Lung (tissue), 11 donors: ENCODE measurements at regions not wholly inside any gene's neighbourhood (a gene's known extent, or its start where the extent isn't known, plus 50 kb on each side); places are given as distances from the start of the nearest gene placed in this dataset.

Experiments used
- ATAC-seq: fragments of 200-7000 bp; cut with Tn5 transposase; one replicate; pipeline ENCODE4 v1.9.1; 2020; ENCODE audit warnings: moderate number of reproducible peaks; ENCODE audit not compliant: insufficient read depth, low FRiP score
- DNase-seq, 3 donors: peaks; one replicate each; pipeline ENCODE4 v3.0.0-alpha.2; 2013 to 2017
- H3K27ac ChIP-seq, 2 donors: one replicate each; pipeline ENCODE4 v1.5.1; 2013; ENCODE audit warnings: mild to moderate bottlenecking in 2 of 2, moderate library complexity in 2 of 2, control low read depth in 1 of 2, inconsistent platforms in 1 of 2, low read depth in 1 of 2, low read length in 1 of 2
- H3K27me3 ChIP-seq, 3 donors: one replicate each; pipeline ENCODE4 v1.5.1; 2013; ENCODE audit warnings: low read length in 2 of 3; ENCODE audit not compliant: control insufficient read depth in 3 of 3, insufficient read depth in 3 of 3
- H3K36me3 ChIP-seq, 4 donors: one replicate each; pipeline ENCODE4 v1.5.1; 2013; ENCODE audit warnings: low read length in 4 of 4, mild to moderate bottlenecking in 1 of 4, moderate library complexity in 1 of 4; ENCODE audit not compliant: control insufficient read depth in 4 of 4, insufficient read depth in 4 of 4
- H3K4me1 ChIP-seq, 5 donors: one replicate each; pipeline ENCODE4 v1.5.1; 2013; ENCODE audit warnings: low read length in 5 of 5, mild to moderate bottlenecking in 2 of 5, moderate library complexity in 1 of 5; ENCODE audit not compliant: control insufficient read depth in 5 of 5, insufficient read depth in 5 of 5
- H3K4me3 ChIP-seq: one replicate; pipeline ENCODE4 v1.5.1; 2013; ENCODE audit warnings: mild to moderate bottlenecking, control low read depth, moderate library complexity
- H3K9ac ChIP-seq, 2 donors: one replicate each; pipeline ENCODE4 v1.5.1; 2013; ENCODE audit warnings: low read length in 2 of 2, control low read depth in 1 of 2; ENCODE audit not compliant: insufficient read depth in 1 of 2
- H3K9me3 ChIP-seq, 4 donors: one replicate each; pipeline ENCODE4 v1.5.1; 2013; ENCODE audit warnings: low read length in 3 of 4, mild to moderate bottlenecking in 1 of 4, moderate library complexity in 1 of 4; ENCODE audit not compliant: control insufficient read depth in 4 of 4, insufficient read depth in 3 of 4
- WGBS, 2 donors: extraction: QIAGEN DNeasy Blood & Tissue Kit; methylation state at CpG; one replicate each; pipeline ENCODE4 v1.1.7; 2013; 5-methylcytosine and 5-hydroxymethylcytosine counted together
- TF ChIP-seq, protein P1 (sequence below): IDR thresholded peaks from 2 replicates; pipeline ENCODE4 v1.5.1; 2012; ENCODE audit warnings: mild to moderate bottlenecking; ENCODE audit errors: control extremely low read depth, extremely low read depth
- donor health status: control.
- donor health status: control.
- donor health status: Bipolar disorder and iron deficiency.
- donor health status: healthy.
- donor health status: DM: yes; HTN: yes; CAD: no.

DNA sequence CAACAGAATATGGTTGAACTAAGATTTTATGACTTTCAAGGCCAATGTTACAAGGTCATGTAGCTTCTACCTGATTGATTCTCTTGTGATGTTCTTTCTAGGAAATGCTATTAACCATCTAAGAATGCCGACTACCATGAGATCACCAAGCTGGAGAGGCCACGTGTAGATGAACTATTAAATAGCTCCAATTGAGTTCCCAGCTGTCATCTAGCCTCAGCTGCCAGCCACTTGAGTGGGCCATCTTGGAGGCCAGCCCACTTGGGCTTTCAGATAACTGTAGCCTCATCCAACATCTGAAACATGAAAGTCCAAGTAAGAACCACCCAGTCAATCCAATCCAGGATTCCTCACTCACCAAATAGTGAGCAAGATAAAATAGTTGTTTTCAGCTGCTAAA, 376.9 kb upstream of the TMEFF2 start:
- 62 to 84% methylated on average over 2 of the region's 2 CpGs for WGBS, 2 donors

DNA sequence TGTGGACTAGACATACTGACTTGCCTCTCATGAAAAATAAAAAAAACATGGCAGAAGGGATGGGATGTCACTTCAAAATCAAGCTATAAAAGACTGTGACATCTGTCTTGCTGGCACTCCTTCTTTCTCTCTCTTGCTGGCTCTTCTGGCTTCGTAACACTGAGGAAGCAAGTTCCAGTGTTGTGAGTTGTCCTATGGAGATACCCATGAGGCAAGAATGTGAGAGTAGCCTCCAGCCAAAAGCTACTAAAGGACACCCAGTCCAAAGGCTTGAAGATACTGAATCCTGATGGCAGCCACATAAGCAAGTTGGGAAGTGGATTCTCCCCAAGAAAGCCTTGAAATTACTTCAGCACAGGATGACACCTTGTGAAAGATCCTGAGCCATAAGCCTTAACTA, 376.1 kb upstream of the TMEFF2 start:
- no peak overlapping the region for H3K4me3 ChIP-seq
- H3K27me3 ChIP-seq: no peaks in the 10 kb centered on the region
- no peaks in the 10 kb centered on the region for H3K9me3 ChIP-seq
- H3K4me1 ChIP-seq: no peaks in the 10 kb centered on the region
- WGBS, 2 donors: 67 to 82% methylated on average over 1 of the region's 1 CpG
- ATAC-seq: no peak
- no peak overlapping the region for H3K9ac ChIP-seq
- no peak overlapping the region for H3K27ac ChIP-seq
- DNase-seq: no peak
- TF ChIP-seq, protein P1, sequence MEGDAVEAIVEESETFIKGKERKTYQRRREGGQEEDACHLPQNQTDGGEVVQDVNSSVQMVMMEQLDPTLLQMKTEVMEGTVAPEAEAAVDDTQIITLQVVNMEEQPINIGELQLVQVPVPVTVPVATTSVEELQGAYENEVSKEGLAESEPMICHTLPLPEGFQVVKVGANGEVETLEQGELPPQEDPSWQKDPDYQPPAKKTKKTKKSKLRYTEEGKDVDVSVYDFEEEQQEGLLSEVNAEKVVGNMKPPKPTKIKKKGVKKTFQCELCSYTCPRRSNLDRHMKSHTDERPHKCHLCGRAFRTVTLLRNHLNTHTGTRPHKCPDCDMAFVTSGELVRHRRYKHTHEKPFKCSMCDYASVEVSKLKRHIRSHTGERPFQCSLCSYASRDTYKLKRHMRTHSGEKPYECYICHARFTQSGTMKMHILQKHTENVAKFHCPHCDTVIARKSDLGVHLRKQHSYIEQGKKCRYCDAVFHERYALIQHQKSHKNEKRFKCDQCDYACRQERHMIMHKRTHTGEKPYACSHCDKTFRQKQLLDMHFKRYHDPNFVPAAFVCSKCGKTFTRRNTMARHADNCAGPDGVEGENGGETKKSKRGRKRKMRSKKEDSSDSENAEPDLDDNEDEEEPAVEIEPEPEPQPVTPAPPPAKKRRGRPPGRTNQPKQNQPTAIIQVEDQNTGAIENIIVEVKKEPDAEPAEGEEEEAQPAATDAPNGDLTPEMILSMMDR: no peak
- no peaks in the 10 kb centered on the region for H3K36me3 ChIP-seq

More for the DNA sequence above, 376.9 kb upstream of the TMEFF2 start:
- H3K27ac ChIP-seq: no peak overlapping the region
- DNase-seq (no peak), ATAC-seq (no peak)
- no peaks in the 10 kb centered on the region for H3K4me1 ChIP-seq
- TF ChIP-seq, protein P1: no peak
- no peaks in the 10 kb centered on the region for H3K27me3 ChIP-seq
- H3K36me3 ChIP-seq: no peaks in the 10 kb centered on the region
- H3K4me3 ChIP-seq: no peak overlapping the region
- no peaks in the 10 kb centered on the region for H3K9me3 ChIP-seq
- no peak overlapping the region for H3K9ac ChIP-seq

DNA sequence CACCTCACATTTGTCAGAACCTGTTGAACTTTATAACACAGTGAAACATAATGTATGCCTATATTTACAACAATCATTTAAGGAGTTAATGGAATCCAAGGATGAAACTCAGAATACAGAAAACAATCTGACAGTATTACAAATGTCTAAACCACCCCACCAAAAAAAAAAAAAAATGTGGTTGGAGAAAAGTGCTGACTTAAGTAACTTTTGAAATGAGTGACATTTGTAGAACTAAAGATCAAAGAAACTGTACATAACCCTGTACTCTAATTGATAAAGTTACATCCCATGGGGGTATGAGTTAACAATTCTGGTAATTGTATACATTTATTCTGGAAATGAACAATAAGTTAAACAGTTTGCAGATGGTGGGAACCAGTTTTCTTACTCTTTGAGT, 372.1 kb upstream of the TMEFF2 start:
- Histone ChIP-seq H3K27ac (no peak overlapping the region), H3K36me3 (no peaks in the 10 kb centered on the region), H3K4me3 (no peak overlapping the region), H3K9me3 (no peaks in the 10 kb centered on the region), H3K27me3 (no peaks in the 10 kb centered on the region), H3K9ac (no peak overlapping the region), H3K4me1 (no peaks in the 10 kb centered on the region)
- ATAC-seq (no peak), DNase-seq (no peak)
- TF ChIP-seq, protein P1: no peak

DNA sequence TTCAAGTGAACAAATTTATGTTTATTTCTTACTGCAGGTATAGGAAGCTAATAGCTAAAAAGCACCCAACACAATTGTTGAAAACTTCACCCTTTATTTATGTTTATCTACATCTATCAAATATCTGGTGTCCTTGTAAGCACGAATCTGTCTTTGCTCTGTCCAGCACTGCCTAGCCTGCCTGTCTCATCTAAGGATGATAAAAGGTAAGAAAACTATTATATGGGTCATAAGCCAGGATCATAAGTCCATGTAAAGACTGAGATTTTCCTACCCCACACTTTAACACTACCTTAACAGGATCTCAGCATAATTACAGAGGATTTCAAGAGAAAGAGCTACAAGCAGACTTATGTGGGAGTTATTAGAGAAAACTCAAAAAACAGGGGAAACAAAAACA, 365.6 kb upstream of the TMEFF2 start:
- no peak overlapping the region for H3K9ac ChIP-seq
- no peaks in the 10 kb centered on the region for H3K36me3 ChIP-seq
- no peak overlapping the region for H3K4me3 ChIP-seq
- ATAC-seq: no peak
- TF ChIP-seq, protein P1: no peak
- 63 to 67% methylated on average over 1 of the region's 1 CpG for WGBS, 2 donors
- H3K27me3 ChIP-seq: no peaks in the 10 kb centered on the region
- DNase-seq: no peak
- H3K9me3 ChIP-seq: no peaks in the 10 kb centered on the region
- H3K4me1 ChIP-seq: no peaks in the 10 kb centered on the region
- H3K27ac ChIP-seq: no peak overlapping the region
